ENCODE measurements at regions not wholly inside any gene's neighbourhood (a gene's known extent, or its start where the extent isn't known, plus 50 kb on each side); places are given as distances from the start of the nearest gene placed in this dataset.

DNA sequence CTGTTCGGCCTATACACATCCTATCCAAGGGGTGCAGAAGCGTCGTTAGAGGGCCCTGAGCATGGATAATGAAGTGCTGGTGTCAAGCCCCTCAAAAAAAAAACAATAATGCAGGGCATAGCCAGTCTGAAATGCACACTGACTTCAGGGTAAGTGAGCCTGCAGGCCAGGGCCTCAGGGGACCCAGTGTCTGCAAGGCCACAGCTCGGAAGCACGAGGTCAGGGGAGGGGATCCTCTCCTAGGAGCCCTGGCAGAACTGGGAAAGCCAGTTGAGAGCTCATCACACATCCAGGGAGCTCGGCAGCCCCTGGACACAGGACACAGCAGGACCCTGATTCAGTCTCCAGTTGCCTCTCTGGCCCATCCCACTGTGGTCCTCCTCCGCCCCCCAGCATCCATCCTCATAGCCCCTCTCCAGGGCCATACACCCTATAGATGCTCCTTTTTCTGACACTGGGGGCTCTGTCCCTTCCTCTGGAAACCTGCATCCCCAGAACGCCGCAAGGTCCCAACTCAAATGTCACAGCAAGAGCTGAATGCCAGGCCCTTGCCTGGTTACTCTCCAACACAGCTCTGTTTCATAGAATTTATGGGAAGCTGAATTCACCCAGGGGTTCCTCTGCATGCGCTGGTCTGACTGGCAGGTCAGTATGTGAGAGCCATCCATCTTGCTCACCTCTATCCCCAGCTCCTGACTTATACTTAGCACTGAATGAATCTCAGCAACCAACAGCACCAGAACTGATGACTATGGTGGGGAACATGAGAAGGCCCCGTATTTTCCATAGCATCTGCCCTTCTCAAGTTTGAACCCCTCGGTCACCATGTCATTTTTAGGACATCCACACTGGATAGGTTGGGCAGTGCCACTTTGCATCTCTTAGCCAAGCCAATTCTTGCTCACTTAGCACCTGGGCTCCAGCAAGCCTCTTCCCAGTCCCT is 717.0 kb upstream of the IGFBP3 start:
- H3K27ac ChIP-seq, result no peak overlapping the region
- TF ChIP-seq, protein P1, sequence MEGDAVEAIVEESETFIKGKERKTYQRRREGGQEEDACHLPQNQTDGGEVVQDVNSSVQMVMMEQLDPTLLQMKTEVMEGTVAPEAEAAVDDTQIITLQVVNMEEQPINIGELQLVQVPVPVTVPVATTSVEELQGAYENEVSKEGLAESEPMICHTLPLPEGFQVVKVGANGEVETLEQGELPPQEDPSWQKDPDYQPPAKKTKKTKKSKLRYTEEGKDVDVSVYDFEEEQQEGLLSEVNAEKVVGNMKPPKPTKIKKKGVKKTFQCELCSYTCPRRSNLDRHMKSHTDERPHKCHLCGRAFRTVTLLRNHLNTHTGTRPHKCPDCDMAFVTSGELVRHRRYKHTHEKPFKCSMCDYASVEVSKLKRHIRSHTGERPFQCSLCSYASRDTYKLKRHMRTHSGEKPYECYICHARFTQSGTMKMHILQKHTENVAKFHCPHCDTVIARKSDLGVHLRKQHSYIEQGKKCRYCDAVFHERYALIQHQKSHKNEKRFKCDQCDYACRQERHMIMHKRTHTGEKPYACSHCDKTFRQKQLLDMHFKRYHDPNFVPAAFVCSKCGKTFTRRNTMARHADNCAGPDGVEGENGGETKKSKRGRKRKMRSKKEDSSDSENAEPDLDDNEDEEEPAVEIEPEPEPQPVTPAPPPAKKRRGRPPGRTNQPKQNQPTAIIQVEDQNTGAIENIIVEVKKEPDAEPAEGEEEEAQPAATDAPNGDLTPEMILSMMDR (IDR thresholded peaks at IDR 0.05; ENCODE audit: low read depth, low read length, missing control alignments), result no peak
- in situ Hi-C loops (cut with HindIII; ENCODE audit: low pct_ligation_motif_present, low sequenced_read_pairs), result no loop called here
- DNase-seq, result no peak
- H3K4me3 ChIP-seq (ENCODE audit: low read depth, low read length), result no peak overlapping the region
- no peaks in the 10 kb centered on the region for H3K36me3 ChIP-seq (replicated peaks)
- no peaks in the 10 kb centered on the region for H3K27me3 ChIP-seq (replicated peaks)

DNA sequence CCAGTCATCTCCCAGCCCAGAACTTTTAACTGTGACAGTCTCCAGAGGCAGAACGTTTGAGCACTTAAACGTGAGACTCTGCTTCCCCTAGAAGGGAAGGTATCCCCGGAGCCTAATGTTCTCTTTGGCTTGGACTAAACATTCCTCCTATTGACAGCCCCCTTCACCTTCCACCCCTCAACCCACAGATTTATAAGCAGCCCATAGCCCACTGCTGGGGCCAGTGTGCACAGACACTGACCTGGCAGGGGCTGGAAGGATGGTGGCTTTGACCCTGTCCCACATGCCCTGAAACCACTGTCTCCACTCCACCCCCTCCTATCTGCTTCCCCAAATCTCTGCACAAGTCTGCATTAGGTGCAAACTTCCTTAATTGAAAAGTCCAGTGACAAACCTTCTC is 715.0 kb upstream of the IGFBP3 start:
- no peaks in the 10 kb centered on the region for H3K27me3 ChIP-seq (replicated peaks)
- H3K27ac ChIP-seq, result no peak overlapping the region
- H3K36me3 ChIP-seq (replicated peaks), result no peaks in the 10 kb centered on the region
- DNase-seq, result no peak
- in situ Hi-C loops (cut with HindIII; ENCODE audit: low pct_ligation_motif_present, low sequenced_read_pairs), result no loop called here
- TF ChIP-seq, protein P1 (IDR thresholded peaks at IDR 0.05; ENCODE audit: low read depth, low read length, missing control alignments), result no peak
- no peak overlapping the region for H3K4me3 ChIP-seq (ENCODE audit: low read depth, low read length)

- DNase-seq, result no peak
- TF ChIP-seq, protein P1 (IDR thresholded peaks at IDR 0.05; ENCODE audit: low read depth, low read length, missing control alignments), result no peak
- Histone ChIP-seq H3K27me3 (replicated peaks) (no peaks in the 10 kb centered on the region), H3K36me3 (replicated peaks) (no peaks in the 10 kb centered on the region), H3K27ac (no peak overlapping the region), H3K4me3 (ENCODE audit: low read depth, low read length) (no peak overlapping the region)
- in situ Hi-C loops (cut with HindIII; ENCODE audit: low pct_ligation_motif_present, low sequenced_read_pairs), result no loop called here
These were observed 712.7 kb upstream of the IGFBP3 start for GRCh38 chr7:46633630-46634240.

DNA sequence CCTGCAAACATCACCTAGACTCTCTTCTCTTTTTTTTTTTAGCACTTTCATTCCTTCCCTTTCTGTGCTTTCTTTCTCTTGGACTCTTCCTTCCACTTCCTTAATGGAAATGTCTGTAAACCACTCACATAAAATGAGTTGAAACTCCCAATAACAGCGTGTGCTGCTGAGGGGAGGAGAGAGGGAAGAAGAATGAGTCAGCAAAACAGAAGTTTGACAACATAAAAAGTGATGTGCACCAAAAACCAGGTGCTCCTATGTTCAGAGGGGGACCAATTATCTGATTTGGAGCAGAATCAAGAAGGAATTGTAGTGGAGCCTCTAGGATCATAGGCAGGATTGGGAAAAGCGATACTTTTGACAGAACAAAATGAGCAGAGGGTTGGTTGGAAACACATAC is 712.1 kb upstream of the IGFBP3 start:
- H3K4me3 ChIP-seq (ENCODE audit: low read depth, low read length), result no peak overlapping the region
- no peaks in the 10 kb centered on the region for H3K36me3 ChIP-seq (replicated peaks)
- TF ChIP-seq, protein P1 (IDR thresholded peaks at IDR 0.05; ENCODE audit: low read depth, low read length, missing control alignments), result no peak
- H3K27me3 ChIP-seq (replicated peaks), result no peaks in the 10 kb centered on the region
- in situ Hi-C loops (cut with HindIII; ENCODE audit: low pct_ligation_motif_present, low sequenced_read_pairs), result no loop called here
- H3K27ac ChIP-seq, result no peak overlapping the region
- no peak for DNase-seq

DNA sequence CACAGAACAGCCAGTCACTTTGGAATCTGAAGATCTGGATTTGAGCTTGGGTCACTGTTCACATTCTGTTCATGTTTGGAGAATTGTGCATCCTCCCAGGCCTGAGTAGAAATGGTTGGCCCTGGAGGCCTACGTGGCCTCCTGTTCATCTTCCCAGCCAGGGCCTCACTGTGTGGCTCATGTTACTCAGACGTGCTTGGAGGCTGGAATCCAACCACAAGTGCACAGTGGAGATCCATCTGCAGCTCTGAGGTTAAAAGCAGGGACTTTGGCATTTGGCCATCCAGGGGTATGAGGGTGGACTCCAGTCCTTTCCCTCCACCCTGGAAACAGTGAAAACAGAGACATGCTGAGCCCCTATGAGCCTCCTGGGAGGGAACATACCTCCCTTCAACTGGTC is 709.0 kb upstream of the IGFBP3 start:
- in situ Hi-C loops (cut with HindIII; ENCODE audit: low pct_ligation_motif_present, low sequenced_read_pairs), result no loop called here
- peak overlapping the region; percentile 62 for H3K27ac ChIP-seq
- DNase-seq, result peak; percentile 89
- H3K27me3 ChIP-seq (replicated peaks), result no peaks in the 10 kb centered on the region
- TF ChIP-seq, protein P1 (IDR thresholded peaks at IDR 0.05; ENCODE audit: low read depth, low read length, missing control alignments), result no peak
- H3K36me3 ChIP-seq (replicated peaks), result no peaks in the 10 kb centered on the region
- H3K4me3 ChIP-seq (ENCODE audit: low read depth, low read length), result no peak overlapping the region

Measured in brain microvascular endothelial cell (primary cell).